Ectodermal cell (in vitro differentiated cells): ENCODE measurements at regions not wholly inside any gene's neighbourhood (a gene's known extent, or its start where the extent isn't known, plus 50 kb on each side); places are given as distances from the start of the nearest gene placed in this dataset.

ENCODE experiments used
- H3K27ac ChIP-seq: 2 replicates; pipeline ENCODE4 v1.7.0; 2013; ENCODE audit warnings: mild to moderate bottlenecking, low read depth, low read length; ENCODE audit not compliant: insufficient read depth, poor library complexity, severe bottlenecking
- H3K27me3 ChIP-seq: 2 replicates; pipeline ENCODE4 v1.7.0; 2013; ENCODE audit warnings: mild to moderate bottlenecking, low read length; ENCODE audit not compliant: insufficient read depth, control insufficient read depth, poor library complexity, severe bottlenecking
- H3K36me3 ChIP-seq: one replicate; pipeline ENCODE4 v1.7.0; 2013; ENCODE audit warnings: low read length; ENCODE audit not compliant: control insufficient read depth, insufficient read depth
- H3K4me1 ChIP-seq: one replicate; pipeline ENCODE4 v1.7.0; 2013; ENCODE audit warnings: low read length; ENCODE audit not compliant: control insufficient read depth, insufficient read depth
- H3K4me3 ChIP-seq: 2 replicates; pipeline ENCODE4 v1.7.0; 2013; ENCODE audit warnings: low read depth, low read length, control low read depth; ENCODE audit not compliant: insufficient read depth
- H3K9me3 ChIP-seq: 2 replicates; pipeline ENCODE4 v1.7.0; 2013; ENCODE audit warnings: mild to moderate bottlenecking, low read length, moderate library complexity; ENCODE audit not compliant: control insufficient read depth
- WGBS, 2 experiments: methylation state at CpG; one replicate each; pipeline ENCODE4 v1.1.7; 2013; ENCODE audit warnings: missing lambda C conversion rate in 2 of 2; 5-methylcytosine and 5-hydroxymethylcytosine counted together

DNA sequence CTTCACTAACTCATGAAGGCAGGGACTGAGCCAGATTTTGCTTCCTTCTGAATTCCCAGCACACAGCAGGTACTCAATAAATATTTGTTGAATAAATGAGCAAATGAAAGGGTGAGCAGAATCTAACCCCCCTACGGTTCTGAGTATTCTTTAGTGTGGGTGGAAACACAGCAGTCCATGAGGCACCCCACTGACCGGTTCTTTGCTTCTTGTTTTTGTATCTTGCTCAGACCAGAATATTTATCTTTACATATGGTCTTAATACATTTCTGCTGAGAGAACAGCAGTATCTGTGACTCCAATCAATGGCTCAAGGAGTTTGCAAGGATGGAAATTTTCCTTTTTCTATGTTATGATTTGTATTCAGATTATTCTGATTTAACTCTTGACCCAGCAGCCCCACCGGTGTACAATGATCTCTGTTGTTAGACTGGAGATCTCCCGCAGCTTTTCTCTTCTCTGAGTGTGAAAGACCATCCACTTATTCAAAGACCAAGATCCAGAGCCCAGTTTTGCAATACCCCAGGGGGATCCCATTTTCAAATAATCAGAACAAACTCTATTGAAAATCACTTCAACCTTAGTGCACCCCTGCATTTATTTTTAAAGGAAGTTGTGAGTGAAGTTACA lies 506.5 kb upstream of the TNP1 start:
- Histone ChIP-seq H3K36me3 (no peaks in the 10 kb centered on the region), H3K4me3 (no peak overlapping the region), H3K27ac (no peak overlapping the region), H3K9me3 (no peaks in the 10 kb centered on the region), H3K27me3 (no peaks in the 10 kb centered on the region), H3K4me1 (peaks cover 15% of the 10 kb centered on the region)
- WGBS, 2 experiments, result 42 to 44% methylated on average over 4 of the region's 4 CpGs

GRCh38 chr2:217365656-217366055 lies 505.8 kb upstream of the TNP1 start:
- WGBS, 2 experiments, result 76 to 90% methylated on average over 3 of the region's 3 CpGs
- Histone ChIP-seq H3K4me1 (peaks cover 15% of the 10 kb centered on the region), H3K27me3 (no peaks in the 10 kb centered on the region), H3K27ac (no peak overlapping the region), H3K4me3 (no peak overlapping the region), H3K9me3 (no peaks in the 10 kb centered on the region), H3K36me3 (no peaks in the 10 kb centered on the region)

DNA sequence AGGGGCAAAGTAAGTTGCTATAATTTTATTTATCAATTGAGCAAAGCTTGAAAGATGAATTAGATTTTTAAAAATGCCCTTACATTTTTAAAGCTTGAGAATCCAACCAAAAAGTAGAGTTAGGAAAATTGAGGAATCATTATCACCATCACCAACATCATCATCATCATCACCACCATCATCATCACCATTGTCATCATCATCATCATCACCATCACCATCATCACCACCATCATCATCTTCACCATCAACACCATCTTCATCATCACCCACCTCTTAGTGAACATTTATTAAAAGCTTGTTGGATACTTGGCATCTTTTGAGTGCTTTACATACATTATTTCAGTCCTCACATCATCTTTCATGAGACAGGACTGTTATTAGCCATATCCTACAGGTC lies 504.4 kb upstream of the TNP1 start:
- no peak overlapping the region for H3K4me3 ChIP-seq
- no peaks in the 10 kb centered on the region for H3K27me3 ChIP-seq
- H3K4me1 ChIP-seq, result peaks cover 15% of the 10 kb centered on the region
- no peaks in the 10 kb centered on the region for H3K9me3 ChIP-seq
- H3K36me3 ChIP-seq, result no peaks in the 10 kb centered on the region
- no peak overlapping the region for H3K27ac ChIP-seq

- Histone ChIP-seq H3K27ac (no peak overlapping the region), H3K36me3 (no peaks in the 10 kb centered on the region), H3K9me3 (no peaks in the 10 kb centered on the region), H3K4me3 (no peak overlapping the region), H3K27me3 (no peaks in the 10 kb centered on the region), H3K4me1 (peaks cover 15% of the 10 kb centered on the region)
- 93 to 98% methylated on average over 3 of the region's 3 CpGs for WGBS, 2 experiments
Observed at GRCh38 chr2:217363470-217363869, 503.6 kb upstream of the TNP1 start.

DNA sequence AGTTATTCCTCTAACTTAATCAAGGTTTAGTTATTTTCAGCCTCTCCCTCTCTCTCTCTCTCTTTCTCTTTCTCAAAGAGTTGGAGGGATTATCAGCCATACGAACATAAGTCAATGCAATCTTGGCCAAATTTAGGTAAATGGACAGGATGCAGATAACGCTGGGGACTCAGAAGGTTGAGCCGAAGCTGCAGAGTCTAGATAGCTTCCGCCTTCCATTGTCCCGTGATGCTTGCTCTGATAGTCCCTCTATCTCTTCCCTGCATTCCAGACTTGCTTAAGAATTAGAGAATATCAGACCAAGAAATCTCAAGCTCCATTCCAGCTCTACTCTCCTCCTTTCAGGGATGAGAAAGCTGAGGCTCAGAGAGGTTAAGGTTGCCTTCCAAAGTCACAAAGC lies 502.8 kb upstream of the TNP1 start:
- Histone ChIP-seq H3K9me3 (no peaks in the 10 kb centered on the region), H3K27ac (no peak overlapping the region), H3K36me3 (no peaks in the 10 kb centered on the region), H3K27me3 (no peaks in the 10 kb centered on the region), H3K4me3 (no peak overlapping the region), H3K4me1 (peaks cover 18% of the 10 kb centered on the region)
- WGBS, 2 experiments, result 94 to 95% methylated on average over 5 of the region's 5 CpGs

DNA sequence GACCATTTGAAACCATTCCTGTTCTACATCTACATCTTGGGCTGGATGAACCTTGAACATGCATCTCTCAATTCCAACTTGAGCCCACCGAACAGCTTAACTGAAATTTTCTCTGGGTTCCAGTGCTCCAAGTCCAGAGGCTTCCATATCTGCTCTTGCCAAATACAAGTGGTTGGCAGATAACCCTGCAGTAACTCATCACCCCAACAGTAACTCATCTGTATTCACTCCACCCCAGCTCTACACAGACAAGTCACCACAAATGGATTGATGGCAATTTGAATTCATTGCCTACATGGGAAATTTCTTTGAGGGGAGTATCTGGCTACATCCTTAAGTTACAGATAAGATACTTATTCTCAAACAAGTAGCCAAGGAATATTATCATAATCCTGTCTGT lies 502.4 kb upstream of the TNP1 start:
- no peaks in the 10 kb centered on the region for H3K36me3 ChIP-seq
- WGBS, 2 experiments, result 96 to 100% methylated on average over 1 of the region's 1 CpG
- peaks cover 16% of the 10 kb centered on the region for H3K4me1 ChIP-seq
- H3K9me3 ChIP-seq, result no peaks in the 10 kb centered on the region
- no peak overlapping the region for H3K27ac ChIP-seq
- no peak overlapping the region for H3K4me3 ChIP-seq
- no peaks in the 10 kb centered on the region for H3K27me3 ChIP-seq

GRCh38 chr2:217361483-217361880 lies 501.6 kb upstream of the TNP1 start:
- Histone ChIP-seq H3K36me3 (no peaks in the 10 kb centered on the region), H3K27me3 (no peaks in the 10 kb centered on the region), H3K27ac (no peak overlapping the region), H3K9me3 (no peaks in the 10 kb centered on the region), H3K4me3 (no peak overlapping the region), H3K4me1 (peaks cover 8% of the 10 kb centered on the region)
- 94% methylated on average over 2 of the region's 2 CpGs; no CpG with 5 or more reads in 1 of the 2 experiments for WGBS, 2 experiments

DNA sequence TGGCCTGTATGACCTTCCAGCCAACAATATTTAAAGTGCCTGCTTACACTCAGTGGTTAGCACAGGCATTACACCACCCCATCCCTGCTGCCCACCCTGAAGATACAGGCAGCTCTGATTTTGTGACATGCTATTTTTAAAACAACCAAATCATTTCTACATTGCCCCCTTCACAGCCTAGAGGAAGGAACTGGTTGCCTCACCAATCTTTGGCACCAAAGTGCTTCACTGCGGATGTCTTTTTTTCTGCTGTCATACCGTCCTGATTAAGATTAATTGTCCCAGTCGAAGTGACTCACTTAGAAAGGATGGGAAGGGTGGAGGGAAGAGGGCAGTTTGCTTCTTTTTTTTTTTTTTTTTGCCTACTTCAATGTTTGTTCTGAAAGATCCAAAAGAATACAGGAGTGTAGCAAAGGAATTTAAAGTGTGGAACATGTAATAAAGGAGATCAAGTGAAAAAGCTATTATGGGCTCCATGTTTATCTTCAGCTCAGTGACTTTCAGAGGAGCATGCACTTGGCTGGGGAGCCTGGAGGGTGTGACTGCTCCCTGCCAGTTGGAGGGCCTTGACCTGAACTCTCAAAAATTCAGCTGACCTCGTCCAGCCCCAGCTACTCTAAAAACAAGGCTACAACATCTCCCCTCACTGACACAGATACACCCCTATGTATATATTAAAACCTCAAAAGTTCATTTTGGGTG lies 501.1 kb upstream of the TNP1 start:
- no peak overlapping the region for H3K27ac ChIP-seq
- no peaks in the 10 kb centered on the region for H3K36me3 ChIP-seq
- H3K4me1 ChIP-seq, result peaks cover 2% of the 10 kb centered on the region
- H3K4me3 ChIP-seq, result no peak overlapping the region
- H3K9me3 ChIP-seq, result no peaks in the 10 kb centered on the region
- 79 to 85% methylated on average over 4 of the region's 4 CpGs for WGBS, 2 experiments
- H3K27me3 ChIP-seq, result no peaks in the 10 kb centered on the region

- Histone ChIP-seq H3K27me3 (no peaks in the 10 kb centered on the region), H3K36me3 (no peaks in the 10 kb centered on the region), H3K27ac (no peak overlapping the region), H3K9me3 (no peaks in the 10 kb centered on the region), H3K4me1 (peaks cover 2% of the 10 kb centered on the region), H3K4me3 (no peak overlapping the region)
- 87 to 94% methylated on average over 2 of the region's 2 CpGs for WGBS, 2 experiments
Observed at GRCh38 chr2:217360111-217360510, 500.2 kb upstream of the TNP1 start.

DNA sequence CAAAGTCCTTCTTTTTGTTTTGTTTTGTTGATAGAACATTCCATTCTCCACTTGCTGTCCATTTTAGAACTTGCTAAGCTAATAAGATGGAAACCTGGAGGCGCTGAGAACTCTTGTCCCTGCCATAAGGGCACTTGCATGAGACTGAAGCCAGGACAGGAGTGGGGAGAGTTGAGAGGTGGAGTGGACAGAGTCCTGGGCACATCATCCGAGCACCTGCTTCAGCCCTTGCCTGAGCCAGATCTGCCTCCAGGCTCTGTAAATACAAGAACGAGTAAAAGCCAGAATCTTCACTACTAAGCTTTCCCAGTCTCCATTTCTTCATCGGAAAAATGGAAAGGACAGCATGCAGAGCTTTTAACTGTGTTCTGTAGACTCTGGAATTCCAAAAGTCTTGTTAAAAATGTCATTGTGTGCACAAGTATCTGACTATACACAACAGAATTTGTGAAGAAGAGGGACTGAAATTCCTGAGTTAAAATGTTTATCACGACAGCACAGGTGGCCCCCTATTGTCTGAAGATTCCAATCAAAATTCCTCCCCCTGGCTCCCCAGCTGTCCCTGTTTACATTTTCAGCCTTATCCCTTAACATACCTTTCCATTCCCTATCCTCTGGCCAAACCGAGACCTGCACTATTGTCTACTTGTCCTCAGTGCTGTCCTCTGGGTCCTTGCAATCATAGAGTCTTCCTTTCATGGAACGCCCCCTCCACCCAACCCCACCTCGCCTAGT lies 498.2 kb upstream of the TNP1 start:
- Histone ChIP-seq H3K4me3 (no peak overlapping the region), H3K27ac (no peak overlapping the region), H3K27me3 (no peaks in the 10 kb centered on the region), H3K36me3 (no peaks in the 10 kb centered on the region), H3K9me3 (no peaks in the 10 kb centered on the region), H3K4me1 (peaks cover 5% of the 10 kb centered on the region)
- WGBS, 2 experiments, result 90 to 93% methylated on average over 8 of the region's 8 CpGs
